Inflammatory macrophage treated with lipopolysaccharide for 1 hour (primary cell): ENCODE measurements at regions not wholly inside any gene's neighbourhood (a gene's known extent, or its start where the extent isn't known, plus 50 kb on each side); places are given as distances from the start of the nearest gene placed in this dataset.
A peak's percentile ranks its signal among the peaks of the same experiment; 100 is the strongest.

Source experiments
- DNase-seq, 2 donors: peaks; one replicate each; pipeline ENCODE4 v3.0.0-alpha.2; 2020 to 2022

DNA sequence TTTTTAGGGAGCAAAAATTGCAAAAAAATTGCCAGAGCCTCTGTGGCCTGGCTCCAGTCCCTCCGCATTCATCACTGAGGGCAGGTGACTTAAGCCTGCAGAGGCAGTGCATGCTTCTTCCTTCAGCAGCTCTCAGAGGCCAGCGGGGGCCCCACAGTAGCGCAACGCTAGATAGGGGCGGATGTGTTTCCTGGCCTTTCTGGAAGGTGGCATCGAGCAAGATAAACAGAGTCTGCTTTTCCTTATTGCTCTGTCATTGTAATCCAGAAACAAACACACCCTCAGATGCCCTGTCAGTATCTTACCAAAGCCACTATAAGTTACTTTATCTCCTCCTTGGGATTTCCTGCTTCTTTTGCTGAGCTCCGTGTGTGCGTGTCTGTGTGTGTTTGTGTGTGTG lies 75.5 kb upstream of the IRX6 start:
- DNase-seq: no peak

GRCh38 chr16:55249361-55249760 lies 74.6 kb upstream of the IRX6 start:
- no peak for DNase-seq

DNA sequence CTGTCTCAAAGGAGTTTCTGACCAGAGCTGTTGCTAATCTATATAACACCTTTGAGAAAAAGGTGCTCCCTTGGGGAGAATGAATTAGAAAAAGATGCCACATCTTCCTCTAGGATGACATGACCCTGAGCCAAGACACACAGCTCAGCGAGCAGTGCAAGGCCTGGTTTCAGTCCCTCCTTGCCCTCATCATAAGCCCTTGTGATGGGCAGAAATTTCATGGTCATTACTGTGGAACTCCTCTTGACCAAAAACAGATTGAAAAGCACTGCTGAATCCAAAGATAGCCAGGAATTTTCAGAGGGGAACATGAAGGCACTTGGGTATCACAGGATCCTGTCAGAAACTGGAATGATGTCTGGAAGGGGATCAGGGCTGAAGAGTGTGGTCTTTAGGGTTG lies 74.1 kb upstream of the IRX6 start:
- no peak for DNase-seq

DNA sequence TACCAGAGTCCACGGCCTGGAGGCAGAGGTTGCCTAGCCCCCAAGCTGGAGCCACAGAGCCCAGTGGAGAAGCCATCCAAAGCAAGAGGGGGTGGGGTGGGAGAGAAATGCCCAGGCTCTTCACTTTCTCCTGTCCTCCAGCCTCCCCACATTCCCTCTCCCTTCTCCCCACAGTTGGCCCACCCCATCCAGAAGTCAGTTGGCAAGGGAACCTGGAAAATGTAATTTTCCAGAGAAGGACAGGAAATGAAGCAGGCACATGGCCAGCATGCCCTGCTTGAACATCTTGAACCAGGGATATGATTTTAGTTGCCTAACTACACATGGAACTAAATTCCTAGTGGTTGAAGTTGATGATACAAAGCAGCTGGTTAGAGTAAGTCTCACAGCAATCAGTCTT lies 73.3 kb upstream of the IRX6 start:
- no peak for DNase-seq

DNA sequence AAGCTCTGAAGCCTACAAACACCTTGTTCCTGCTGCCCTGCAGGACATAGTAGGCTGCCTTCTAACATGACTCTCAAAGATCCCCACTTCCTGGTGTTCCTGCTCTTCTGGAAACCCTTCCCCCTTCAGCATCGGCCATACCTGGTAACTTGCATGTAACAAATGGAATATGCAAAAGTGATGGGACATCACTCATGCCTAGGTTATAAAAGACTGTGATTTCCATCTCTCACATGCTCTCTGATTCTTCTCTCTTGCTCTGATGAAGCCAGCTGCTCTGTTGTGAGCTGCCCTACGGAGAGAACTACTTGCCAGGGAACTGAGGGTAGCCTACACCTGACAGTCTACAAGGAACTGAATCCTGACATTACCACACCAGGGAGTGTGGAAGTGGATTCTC lies 72.9 kb upstream of the IRX6 start:
- no peak for DNase-seq

DNA sequence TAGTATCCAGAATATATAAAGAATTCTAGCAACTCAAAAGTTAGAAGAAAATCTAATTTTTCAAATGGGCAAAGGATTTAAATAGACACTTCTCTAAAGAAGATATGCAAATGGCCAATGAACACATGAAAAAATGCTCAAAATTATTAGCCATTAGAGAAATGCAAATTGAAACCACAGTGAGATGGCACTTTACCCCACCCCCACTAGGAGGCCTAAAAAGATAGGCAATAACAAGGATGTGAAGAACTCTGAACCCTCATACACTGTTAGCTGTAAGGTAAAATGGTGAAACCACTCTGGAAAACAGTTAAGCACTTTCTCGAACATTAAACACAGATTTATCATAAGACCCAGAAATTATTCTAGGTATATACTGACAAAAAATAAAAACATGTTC lies 71.4 kb upstream of the IRX6 start:
- no peak for DNase-seq

DNA sequence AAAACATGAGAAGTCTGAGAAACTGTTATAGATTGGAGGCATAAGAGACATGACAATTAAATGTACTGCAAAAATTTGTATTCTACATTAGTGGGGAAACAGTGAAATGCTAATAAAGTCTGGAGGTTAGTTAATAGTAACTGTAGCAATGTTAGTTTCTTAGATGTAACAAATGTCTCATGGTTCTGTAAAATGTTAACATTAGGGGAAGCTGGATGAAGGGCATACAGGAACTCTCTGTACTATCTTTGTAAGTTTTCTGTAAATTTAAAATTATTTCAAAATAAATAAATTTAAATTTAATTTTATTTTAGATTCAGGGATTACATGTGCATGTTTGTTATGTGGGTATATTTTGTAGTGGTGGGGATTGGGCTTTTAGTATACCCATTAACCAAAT lies 70.0 kb upstream of the IRX6 start:
- no peak for DNase-seq

- DNase-seq: no peak
Observed at GRCh38 chr16:55255733-55256282, 68.2 kb upstream of the IRX6 start.

GRCh38 chr16:55256412-55257016 lies 67.5 kb upstream of the IRX6 start:
- no peak for DNase-seq

- peak; percentile 31 to 76 for DNase-seq
Observed at GRCh38 chr16:55257966-55258613, 65.9 kb upstream of the IRX6 start.

DNA sequence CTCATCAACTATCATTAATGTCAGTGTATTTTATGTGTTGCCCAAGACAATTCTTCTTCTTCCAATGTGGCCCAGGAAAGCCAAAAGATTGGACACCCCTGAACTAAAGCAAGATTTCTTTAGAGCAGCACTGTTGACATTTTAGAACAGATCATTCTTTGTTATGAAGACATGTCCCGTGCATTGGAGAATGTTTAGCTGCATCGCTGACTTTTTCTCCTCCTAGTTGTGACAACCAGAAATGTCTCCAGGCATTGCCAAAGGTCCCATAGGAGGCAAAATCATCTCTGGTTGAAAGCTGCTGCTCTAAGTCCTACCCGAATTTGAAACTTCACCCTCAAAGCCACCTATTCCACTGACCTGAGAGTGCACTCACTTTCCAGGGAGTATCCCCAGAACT lies 62.7 kb upstream of the IRX6 start:
- no peak for DNase-seq

DNA sequence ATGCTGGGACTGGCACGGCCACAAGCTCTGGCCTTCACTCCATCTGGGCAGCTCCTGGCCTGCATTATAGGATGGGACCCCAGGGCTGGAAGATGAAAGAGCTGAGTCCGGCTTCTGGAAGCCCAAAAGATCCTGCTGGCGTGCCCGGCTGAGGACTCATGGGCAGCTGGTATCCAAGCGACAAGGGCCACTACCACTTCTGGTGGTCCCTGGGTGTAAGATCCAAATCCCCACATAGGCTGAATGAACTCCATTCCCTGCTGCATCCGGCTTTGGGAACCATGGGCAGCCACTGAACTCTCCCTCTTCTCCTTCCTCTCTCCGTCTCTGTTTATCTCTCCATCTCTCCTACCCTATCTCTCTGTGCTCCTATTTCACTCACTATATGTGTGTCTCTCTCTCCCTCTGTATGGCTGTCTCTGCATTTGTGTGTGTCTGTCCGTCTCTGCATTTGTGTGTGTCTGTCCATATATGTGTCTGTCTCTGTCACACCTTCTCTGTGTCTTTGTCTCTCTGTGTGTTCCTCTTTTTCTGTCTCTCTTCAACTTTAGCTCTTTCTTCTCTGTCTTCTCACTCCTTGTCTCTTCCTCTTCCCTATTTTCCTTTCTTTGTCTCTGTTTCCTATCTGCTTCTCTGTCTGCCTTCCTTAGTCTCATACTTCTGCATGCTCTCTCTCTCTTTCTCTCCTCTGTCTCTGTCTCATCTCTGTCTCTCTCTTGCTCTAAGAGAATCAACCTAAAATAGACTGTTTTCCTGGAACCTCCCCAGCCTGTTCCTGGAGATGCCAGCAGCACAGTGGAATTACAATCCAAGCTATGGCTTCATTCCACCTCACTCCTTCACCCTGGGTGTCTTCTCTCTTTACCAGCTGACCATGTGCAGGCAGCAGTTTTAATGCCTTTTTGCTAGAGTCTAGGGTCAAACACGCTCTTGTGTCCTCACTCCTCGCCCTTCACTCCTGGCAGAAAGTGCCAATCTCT lies 60.4 kb upstream of the IRX6 start:
- DNase-seq: no peak

DNA sequence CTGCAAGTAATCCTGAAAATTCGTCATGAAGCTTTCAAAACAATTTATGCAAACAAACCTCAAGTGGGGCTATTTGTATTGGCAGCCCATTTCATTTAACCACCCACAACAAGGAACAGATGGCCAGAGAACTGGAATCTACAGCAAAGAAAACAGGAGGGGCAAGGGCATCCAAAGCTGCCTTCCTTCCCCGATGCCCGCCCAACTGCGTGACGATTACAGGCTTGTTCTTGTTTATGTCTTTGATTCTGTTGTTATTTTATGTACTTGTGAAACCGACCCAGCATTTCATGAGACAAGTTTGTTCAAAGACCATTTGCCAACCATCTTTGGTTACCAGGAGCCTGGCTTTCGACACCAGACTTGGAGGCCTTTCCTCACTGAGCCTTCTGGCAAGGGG lies 59.1 kb upstream of the IRX6 start:
- no peak for DNase-seq

- no peak for DNase-seq
Observed at GRCh38 chr16:55265926-55266325, 58.1 kb upstream of the IRX6 start.

DNA sequence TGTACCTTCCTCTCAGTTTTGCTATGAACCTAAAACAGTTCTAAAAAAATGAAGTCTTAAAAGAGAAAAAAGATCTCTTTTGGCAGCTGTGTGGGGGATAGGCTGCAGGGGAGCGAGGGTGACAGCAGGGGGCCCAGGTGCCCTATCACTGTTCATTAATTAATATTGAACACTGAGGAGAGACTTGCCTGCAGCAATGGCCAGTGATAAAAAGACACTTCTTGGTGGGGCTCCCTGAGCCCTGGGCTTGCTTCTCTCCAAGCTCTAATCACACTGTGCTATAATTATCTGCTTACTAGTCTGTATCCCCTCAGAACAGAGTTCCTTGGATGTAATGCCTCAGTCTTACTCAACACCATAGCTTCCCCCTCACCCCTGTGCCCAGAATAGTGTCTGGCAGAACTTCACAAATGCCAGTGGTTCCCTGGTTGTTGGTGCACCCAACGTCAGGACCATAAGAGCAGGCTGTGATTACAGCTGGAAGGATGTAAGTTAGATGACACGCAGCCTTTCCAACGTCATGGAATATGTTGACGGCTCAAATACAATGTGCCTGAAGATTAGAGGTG lies 52.0 kb upstream of the IRX6 start:
- DNase-seq: no peak

DNA sequence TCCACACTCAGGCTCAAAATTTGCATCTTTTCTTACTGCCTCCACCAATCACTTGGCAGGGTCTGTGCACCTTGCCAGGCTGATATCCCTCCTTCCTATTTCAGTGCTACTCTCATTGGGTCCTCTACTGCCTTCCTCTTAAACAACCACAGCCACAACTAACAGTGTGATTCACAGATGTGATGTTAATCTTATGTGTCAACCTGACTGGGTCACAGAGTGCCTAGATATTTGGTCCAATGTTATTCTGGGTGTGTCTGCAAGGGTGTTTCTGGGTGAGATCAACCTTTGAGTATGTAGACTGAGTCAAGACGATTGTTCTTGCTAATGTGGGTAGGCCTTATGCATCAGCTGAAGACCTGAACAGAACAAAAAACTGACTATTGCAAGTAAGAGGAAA lies 51.3 kb upstream of the IRX6 start:
- DNase-seq: no peak

GRCh38 chr16:55273356-55273755 lies 50.6 kb upstream of the IRX6 start:
- no peak for DNase-seq

DNA sequence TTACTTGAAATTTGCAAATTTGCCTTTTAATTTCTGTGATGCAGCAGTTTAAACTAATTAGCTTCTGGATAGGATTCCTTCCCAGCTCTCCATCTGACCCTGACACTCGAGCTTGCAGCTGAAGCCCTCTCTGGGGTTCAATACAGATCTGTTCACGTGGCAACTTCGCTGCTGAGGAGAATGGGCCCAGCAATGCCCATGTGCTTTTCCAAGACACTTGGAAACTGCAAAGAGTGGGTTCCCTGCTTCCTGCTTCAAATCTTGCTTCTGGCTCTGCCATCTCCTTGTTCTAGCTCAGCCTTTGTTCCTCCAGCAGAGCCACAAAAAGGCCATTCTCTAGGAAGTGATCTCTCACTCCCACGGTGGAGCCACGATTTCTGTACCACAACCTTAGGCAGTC lies 50.0 kb upstream of the IRX6 start:
- DNase-seq: no peak
